T-cell (primary cell): ENCODE measurements at regions not wholly inside any gene's neighbourhood (a gene's known extent, or its start where the extent isn't known, plus 50 kb on each side); places are given as distances from the start of the nearest gene placed in this dataset.

Experiments used
- ATAC-seq, 4 experiments: fragments of 200-7000 bp in 3 of 4; fragments of 150-1000 bp in 1 of 4; cut with Tn5 transposase; replicated peaks in 1 of 4; 1 replicate in 3 of 4; 2 replicates in 1 of 4; pipeline ENCODE4 v1.10.0; 2021; ENCODE audit warnings: moderate library complexity in 3 of 4, mild to moderate bottlenecking in 2 of 4, moderate number of reproducible peaks in 1 of 4
- CTCF ChIA-PET, 2 donors: fragments of 300-600 bp; sonication (Branson Sonifier 250); formaldehyde crosslinking; loops; one replicate each; lab custom pipeline; 2022; ENCODE audit warnings: antibody characterized with exemption in 2 of 2; lab: Charles Lee
- POLR2A ChIA-PET, 2 donors: fragments of 300-600 bp; sonication (Branson Sonifier 250); formaldehyde crosslinking; loops; one replicate each; lab custom pipeline; 2022; ENCODE audit warnings: antibody characterized with exemption in 2 of 2; lab: Charles Lee
- DNase-seq, 35 experiments: peaks; one replicate each; pipeline versions ENCODE4 v3.0.0 to v3.0.0-alpha.2; 2013 to 2023
- H3K27ac ChIP-seq: one replicate; pipeline ENCODE4 v1.5.1; 2013; ENCODE audit warnings: low read length
- H3K27me3 ChIP-seq, 2 experiments: replicated peaks in 1 of 2; 1 replicate in 1 of 2; 2 replicates in 1 of 2; pipeline versions ENCODE4 v1.6.1 to v1.7.0; 2013; ENCODE audit warnings: low read length in 1 of 2, mixed read lengths in 1 of 2; ENCODE audit not compliant: control insufficient read depth in 2 of 2, insufficient read depth in 2 of 2; ENCODE audit errors: extremely low read depth in 1 of 2
- H3K36me3 ChIP-seq, 2 donors: 1 replicate in 1 of 2; 2 replicates in 1 of 2; pipeline versions ENCODE4 v1.6.1 to v1.7.0; 2013; ENCODE audit warnings: low read length in 1 of 2; ENCODE audit not compliant: control insufficient read depth in 2 of 2, insufficient read depth in 1 of 2; ENCODE audit errors: extremely low read depth in 1 of 2
- H3K4me1 ChIP-seq, 2 experiments: 1 replicate in 1 of 2; 2 replicates in 1 of 2; pipeline versions ENCODE4 v1.6.1 to v1.7.0; 2013; ENCODE audit warnings: low read length in 2 of 2, mixed read lengths in 1 of 2; ENCODE audit not compliant: insufficient read depth in 2 of 2, control insufficient read depth in 1 of 2; ENCODE audit errors: extremely low read depth in 1 of 2
- H3K4me3 ChIP-seq, 2 donors: 1 replicate in 1 of 2; 2 replicates in 1 of 2; pipeline versions ENCODE4 v1.5.1 to v1.7.0; 2013; ENCODE audit warnings: mild to moderate bottlenecking in 2 of 2, low read length in 1 of 2, moderate library complexity in 1 of 2; ENCODE audit not compliant: control insufficient read depth in 1 of 2; ENCODE audit errors: extremely low read depth in 1 of 2
- H3K9me3 ChIP-seq: 2 replicates; pipeline ENCODE4 v1.7.0; 2013
- H3K27ac Mint-ChIP-seq, 2 donors: one replicate each; pipeline ENCODE4 v1.8.0; 2020 to 2021; ENCODE audit warnings: mild to moderate bottlenecking in 2 of 2, mixed read lengths in 2 of 2
- H3K27me3 Mint-ChIP-seq, 2 donors: one replicate each; pipeline ENCODE4 v1.8.0; 2021 to 2022; ENCODE audit warnings: mixed read lengths in 2 of 2
- H3K36me3 Mint-ChIP-seq: one replicate; pipeline ENCODE4 v1.8.0; 2021; ENCODE audit warnings: mixed read lengths
- H3K4me1 Mint-ChIP-seq, 3 donors: one replicate each; pipeline ENCODE4 v1.8.0; 2020 to 2022; ENCODE audit warnings: mixed read lengths in 3 of 3, mild to moderate bottlenecking in 1 of 3
- H3K4me3 Mint-ChIP-seq, 3 donors: one replicate each; pipeline ENCODE4 v1.8.0; 2020 to 2022; ENCODE audit warnings: mild to moderate bottlenecking in 3 of 3, mixed read lengths in 3 of 3, moderate library complexity in 3 of 3
- H3K9me3 Mint-ChIP-seq, 3 donors: one replicate each; pipeline ENCODE4 v1.8.0; 2020 to 2022; ENCODE audit warnings: mixed read lengths in 3 of 3
- WGBS: methylation state at CpG from one replicate; pipeline ENCODE4 v1.1.5; 2013; ENCODE audit warnings: missing lambda C conversion rate; ENCODE audit not compliant: insufficient coverage; 5-methylcytosine and 5-hydroxymethylcytosine counted together

- Mint-ChIP-seq H3K27me3 (no peaks in the 10 kb centered on the region), H3K36me3 (no peaks in the 10 kb centered on the region), H3K4me3 (no peak overlapping the region), H3K4me1 (no peaks in the 10 kb centered on the region), H3K9me3 (peaks cover 0 to 3% (median 0%) of the 10 kb centered on the region in 3 donors), H3K27ac (no peak overlapping the region)
- Histone ChIP-seq H3K27ac (no peak overlapping the region), H3K4me3 (no peak overlapping the region), H3K27me3 (no peaks in the 10 kb centered on the region), H3K9me3 (no peaks in the 10 kb centered on the region), H3K36me3 (no peaks in the 10 kb centered on the region), H3K4me1 (no peaks in the 10 kb centered on the region)
- ChIA-PET CTCF (interaction anchor here in 1 of 2 donors (0.5 kb wide), 1 partner anchor 1603 kb away, joined by 3 read pairs; no protein-coding TSS in a partner anchor), POLR2A (no interaction called here)
- DNase-seq (no peak), ATAC-seq (no peak)
- WGBS = no CpG with 5 or more reads among the region's 6 CpGs
These were observed 394.7 kb downstream of the TFEC start for GRCh38 chr7:115635876-115636275.

DNA sequence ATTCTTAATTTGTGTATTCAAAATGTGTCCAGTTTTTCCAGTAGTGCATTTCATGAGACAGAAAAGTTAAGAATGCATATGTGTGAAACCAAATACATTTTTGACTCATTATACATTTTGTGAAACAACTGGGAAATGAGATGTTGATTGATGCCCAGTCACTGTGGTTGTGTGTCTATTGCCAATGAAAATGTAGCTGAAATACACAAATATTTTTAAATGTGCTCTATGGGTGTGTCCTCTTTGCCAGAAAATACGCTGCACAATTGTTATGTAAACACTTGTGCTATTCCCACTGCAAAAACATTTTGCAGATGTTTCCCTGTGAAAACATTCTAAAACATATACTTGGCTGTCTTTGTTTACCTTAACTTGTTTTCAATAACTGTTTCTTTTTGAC, 395.2 kb downstream of the TFEC start:
- Histone ChIP-seq H3K4me3 (no peak overlapping the region), H3K36me3 (no peaks in the 10 kb centered on the region), H3K27ac (no peak overlapping the region), H3K9me3 (no peaks in the 10 kb centered on the region), H3K4me1 (no peaks in the 10 kb centered on the region), H3K27me3 (no peaks in the 10 kb centered on the region)
- no peak for DNase-seq
- ChIA-PET POLR2A (no interaction called here), CTCF (interaction anchor here in 1 of 2 donors (0.5 kb wide), 1 partner anchor 1602 kb away, joined by 3 read pairs; no protein-coding TSS in a partner anchor)
- ATAC-seq = no peak
- H3K27me3 Mint-ChIP-seq = no peaks in the 10 kb centered on the region
- H3K27ac Mint-ChIP-seq = no peak overlapping the region
- WGBS = no CpG with 5 or more reads among the region's 1 CpG
- no peaks in the 10 kb centered on the region for H3K36me3 Mint-ChIP-seq
- peaks cover 0 to 3% (median 0%) of the 10 kb centered on the region in 3 donors for H3K9me3 Mint-ChIP-seq
- H3K4me3 Mint-ChIP-seq = no peak overlapping the region
- no peaks in the 10 kb centered on the region for H3K4me1 Mint-ChIP-seq

DNA sequence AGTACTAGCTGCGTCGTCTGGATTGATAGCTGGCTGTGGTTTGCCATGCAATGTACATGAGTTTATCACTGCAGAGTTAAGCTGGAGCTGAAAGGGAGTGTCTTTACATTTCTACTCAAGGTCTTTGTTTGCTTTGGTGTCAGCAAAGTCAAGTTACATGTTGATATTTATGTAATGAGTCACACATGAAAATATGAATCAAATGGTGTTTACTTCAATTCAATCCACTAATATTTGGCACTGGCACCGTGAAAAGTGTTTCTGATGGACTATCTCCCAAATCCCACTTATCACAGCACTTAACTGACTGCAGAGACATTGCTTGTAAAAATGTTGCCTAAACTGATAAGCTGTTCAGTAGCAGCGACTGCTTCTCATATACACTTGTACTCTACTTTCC, 395.9 kb downstream of the TFEC start:
- Mint-ChIP-seq H3K4me3 (no peak overlapping the region), H3K4me1 (no peaks in the 10 kb centered on the region), H3K27me3 (no peaks in the 10 kb centered on the region), H3K9me3 (no peaks in the 10 kb centered on the region), H3K36me3 (no peaks in the 10 kb centered on the region), H3K27ac (no peak overlapping the region)
- DNase-seq = no peak
- H3K36me3 ChIP-seq = no peaks in the 10 kb centered on the region
- no peaks in the 10 kb centered on the region for H3K27me3 ChIP-seq
- H3K9me3 ChIP-seq = no peaks in the 10 kb centered on the region
- ATAC-seq = no peak
- no peak overlapping the region for H3K27ac ChIP-seq
- H3K4me1 ChIP-seq = no peaks in the 10 kb centered on the region
- ChIA-PET POLR2A (no interaction called here), CTCF (interaction anchor here in 1 of 2 donors (0.5 kb wide), 1 partner anchor 10 kb away, joined by 3 read pairs; no protein-coding TSS in a partner anchor)
- WGBS = 86% methylated on average over 2 of the region's 4 CpGs
- H3K4me3 ChIP-seq = no peak overlapping the region

DNA sequence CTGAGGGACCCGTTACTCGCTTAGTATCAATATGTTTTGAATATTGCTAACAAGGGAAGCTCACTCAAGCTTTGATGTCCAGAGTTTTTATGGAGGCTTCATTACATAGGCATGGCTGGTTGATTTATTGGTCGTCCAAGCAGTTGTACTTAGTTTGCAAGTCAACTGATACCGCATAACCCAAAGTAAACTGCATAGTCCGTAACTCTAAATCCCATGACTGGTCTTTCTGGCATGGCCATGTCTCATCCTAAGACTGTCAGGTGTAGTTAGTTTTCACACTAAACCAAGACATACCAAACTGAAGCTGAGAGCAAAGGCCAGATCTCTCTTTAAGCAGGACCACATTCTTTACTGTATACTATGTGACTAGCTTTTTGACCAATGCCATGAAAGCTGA, 397.9 kb downstream of the TFEC start:
- ChIA-PET POLR2A (no interaction called here), CTCF (no interaction called here)
- DNase-seq = no peak
- H3K4me1 ChIP-seq = no peaks in the 10 kb centered on the region
- H3K27me3 ChIP-seq = no peaks in the 10 kb centered on the region
- no peaks in the 10 kb centered on the region for H3K4me1 Mint-ChIP-seq
- no peak for ATAC-seq
- H3K27ac Mint-ChIP-seq = no peak overlapping the region
- no peak overlapping the region for H3K27ac ChIP-seq
- H3K9me3 Mint-ChIP-seq = no peaks in the 10 kb centered on the region
- no peaks in the 10 kb centered on the region for H3K36me3 ChIP-seq
- no peaks in the 10 kb centered on the region for H3K9me3 ChIP-seq
- H3K4me3 Mint-ChIP-seq = no peak overlapping the region
- WGBS = 100% methylated on average over 2 of the region's 5 CpGs
- no peaks in the 10 kb centered on the region for H3K36me3 Mint-ChIP-seq
- H3K4me3 ChIP-seq = no peak overlapping the region
- no peaks in the 10 kb centered on the region for H3K27me3 Mint-ChIP-seq

DNA sequence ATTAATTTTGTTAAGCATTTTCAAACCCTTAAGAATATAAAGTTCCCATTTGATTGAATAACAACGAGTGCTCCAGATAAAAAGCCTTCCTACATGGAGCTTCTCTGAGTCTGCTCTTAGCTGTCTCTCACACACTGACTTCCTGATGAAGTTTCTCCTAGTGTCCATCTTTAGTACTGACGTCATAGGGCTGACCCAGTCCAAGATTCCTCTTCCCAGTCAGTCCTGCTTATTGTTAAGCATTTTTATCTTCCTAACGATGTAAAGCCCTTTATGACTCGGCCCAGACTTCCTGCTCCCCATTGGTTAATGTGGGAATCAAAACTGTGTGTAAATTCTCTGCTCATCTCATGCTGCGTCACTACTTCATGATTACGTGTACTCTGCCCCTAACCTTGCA, 398.8 kb downstream of the TFEC start:
- no peaks in the 10 kb centered on the region for H3K27me3 Mint-ChIP-seq
- H3K9me3 ChIP-seq = no peaks in the 10 kb centered on the region
- no peak overlapping the region for H3K27ac ChIP-seq
- WGBS = 71% methylated on average over 1 of the region's 6 CpGs
- no peaks in the 10 kb centered on the region for H3K9me3 Mint-ChIP-seq
- H3K4me1 ChIP-seq = no peaks in the 10 kb centered on the region
- POLR2A ChIA-PET = no interaction called here
- DNase-seq = no peak
- no peak overlapping the region for H3K27ac Mint-ChIP-seq
- no peak for ATAC-seq
- no peak overlapping the region for H3K4me3 ChIP-seq
- no peaks in the 10 kb centered on the region for H3K36me3 Mint-ChIP-seq
- H3K27me3 ChIP-seq = no peaks in the 10 kb centered on the region
- CTCF ChIA-PET = no interaction called here
- H3K4me1 Mint-ChIP-seq = no peaks in the 10 kb centered on the region
- no peaks in the 10 kb centered on the region for H3K36me3 ChIP-seq
- no peak overlapping the region for H3K4me3 Mint-ChIP-seq

GRCh38 chr7:115630049-115630448, 400.5 kb downstream of the TFEC start:
- DNase-seq = no peak
- CTCF ChIA-PET = no interaction called here
- H3K4me1 Mint-ChIP-seq = no peaks in the 10 kb centered on the region
- no peaks in the 10 kb centered on the region for H3K4me1 ChIP-seq
- H3K4me3 ChIP-seq = no peak overlapping the region
- H3K36me3 ChIP-seq = no peaks in the 10 kb centered on the region
- no peak overlapping the region for H3K27ac Mint-ChIP-seq
- POLR2A ChIA-PET = interaction anchor here in 1 of 2 donors (1.0 kb wide), 1 partner anchor 22 kb away, joined by 4 read pairs; no protein-coding TSS in a partner anchor
- no peak overlapping the region for H3K27ac ChIP-seq
- no peaks in the 10 kb centered on the region for H3K36me3 Mint-ChIP-seq
- H3K9me3 Mint-ChIP-seq = no peaks in the 10 kb centered on the region
- H3K4me3 Mint-ChIP-seq = no peak overlapping the region
- WGBS = 76% methylated on average over 2 of the region's 4 CpGs
- no peaks in the 10 kb centered on the region for H3K9me3 ChIP-seq
- ATAC-seq = no peak
- no peaks in the 10 kb centered on the region for H3K27me3 Mint-ChIP-seq
- no peaks in the 10 kb centered on the region for H3K27me3 ChIP-seq

DNA sequence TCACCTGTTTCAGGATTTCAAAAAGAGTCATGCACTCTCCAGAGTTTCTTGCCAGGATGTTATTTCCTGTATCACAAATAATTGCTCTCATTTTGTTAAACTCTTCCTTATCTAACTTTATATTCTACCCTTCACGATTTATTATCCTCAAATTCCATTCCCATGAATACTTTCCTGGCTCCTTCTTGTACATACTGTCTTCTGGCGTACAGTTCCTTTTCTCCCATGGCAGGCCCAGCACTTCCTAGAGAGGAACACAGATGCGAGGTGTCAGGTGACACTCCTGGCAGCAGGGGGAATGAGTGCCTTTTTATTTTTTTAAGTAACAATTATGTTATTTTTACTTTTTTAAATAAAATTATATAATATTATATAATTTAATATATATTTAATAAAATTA, 411.9 kb downstream of the TFEC start:
- ATAC-seq = no peak
- no peak overlapping the region for H3K4me3 Mint-ChIP-seq
- no peak overlapping the region for H3K27ac ChIP-seq
- no peaks in the 10 kb centered on the region for H3K27me3 Mint-ChIP-seq
- no peak for DNase-seq
- no peaks in the 10 kb centered on the region for H3K9me3 ChIP-seq
- no peaks in the 10 kb centered on the region for H3K36me3 Mint-ChIP-seq
- peaks cover 0 to 2% (median 0%) of the 10 kb centered on the region in 3 donors for H3K9me3 Mint-ChIP-seq
- H3K4me3 ChIP-seq = no peak overlapping the region
- H3K36me3 ChIP-seq = no peaks in the 10 kb centered on the region
- ChIA-PET POLR2A (no interaction called here), CTCF (no interaction called here)
- no peaks in the 10 kb centered on the region for H3K4me1 Mint-ChIP-seq
- H3K4me1 ChIP-seq = no peaks in the 10 kb centered on the region
- no peaks in the 10 kb centered on the region for H3K27me3 ChIP-seq
- H3K27ac Mint-ChIP-seq = no peak overlapping the region
- no CpG with 5 or more reads among the region's 3 CpGs for WGBS
